HG03175 (cell line): ENCODE measurements at regions not wholly inside any gene's neighbourhood (a gene's known extent, or its start where the extent isn't known, plus 50 kb on each side); places are given as distances from the start of the nearest gene placed in this dataset.

Source experiments
- ATAC-seq: cut with Tn5 transposase; IDR thresholded peaks from one replicate; pipeline ENCODE4 v1.9.1; 2021; ENCODE audit warnings: mild to moderate bottlenecking, moderate library complexity; ENCODE audit not compliant: unreplicated experiment

DNA sequence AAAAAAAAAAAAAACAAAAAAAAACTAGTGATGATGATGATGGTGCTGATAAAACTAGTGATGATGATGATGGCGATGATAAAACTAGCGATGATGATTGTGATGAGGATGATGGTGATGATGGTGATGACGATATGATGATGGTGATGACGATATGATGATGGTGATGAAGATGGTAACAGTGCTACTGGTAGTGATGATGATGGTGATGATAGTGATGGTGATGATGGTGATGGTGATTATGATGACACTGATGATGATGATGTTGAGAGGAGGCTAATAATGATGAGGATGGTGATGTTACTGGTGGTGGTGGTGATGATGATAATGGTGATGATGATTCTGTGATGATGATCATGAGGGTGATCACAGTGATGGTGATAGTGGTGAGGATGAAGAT lies 345.5 kb upstream of the CDH4 start:
- no peak for ATAC-seq

DNA sequence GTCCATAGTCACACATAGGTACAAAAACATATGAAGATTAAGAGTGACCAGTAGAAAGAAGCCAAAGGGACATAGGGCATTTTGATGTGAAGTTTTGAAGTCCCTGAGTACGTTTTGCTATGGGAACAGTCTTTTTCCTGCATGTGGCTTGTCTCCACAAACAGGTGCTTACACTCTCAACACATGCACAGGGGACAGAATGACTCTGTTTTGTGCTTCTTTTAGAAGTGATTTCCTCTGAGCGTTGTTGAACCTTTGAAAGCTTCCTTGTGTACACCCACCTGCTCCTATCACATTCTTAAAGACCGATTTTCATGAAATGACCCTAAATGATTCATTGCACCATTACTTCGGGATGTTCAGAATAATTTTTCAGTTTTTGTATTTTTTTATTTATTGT lies 338.8 kb upstream of the CDH4 start:
- no peak for ATAC-seq

DNA sequence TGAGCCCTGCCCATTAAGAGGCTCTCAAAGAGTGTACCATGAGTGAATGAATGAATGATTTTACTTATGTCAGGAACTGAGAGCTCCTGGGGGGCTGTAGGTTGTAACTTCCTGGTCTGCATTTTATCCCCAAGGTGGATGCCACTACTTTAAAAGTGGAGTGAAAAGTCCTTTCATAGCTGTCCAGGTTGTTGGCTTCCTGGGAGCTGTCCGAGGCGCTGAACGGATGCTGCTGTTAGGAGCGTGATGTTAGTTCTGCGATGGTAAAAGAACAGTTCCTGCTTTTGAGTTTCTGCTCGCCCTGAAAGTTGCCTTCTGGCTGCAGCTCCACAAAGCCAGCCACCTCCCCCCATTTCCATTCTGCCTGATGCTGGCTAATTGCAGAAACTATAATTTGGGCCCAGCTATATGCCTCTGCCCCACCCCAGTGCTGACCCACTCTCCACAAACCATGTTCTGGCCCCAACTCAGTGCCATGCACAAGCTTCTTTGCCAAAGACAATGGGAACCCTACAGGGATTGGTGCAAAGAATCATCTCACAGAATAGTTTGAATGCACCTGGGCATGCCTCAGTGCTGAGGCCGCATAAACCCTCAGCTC lies 330.9 kb upstream of the CDH4 start:
- no peak for ATAC-seq

DNA sequence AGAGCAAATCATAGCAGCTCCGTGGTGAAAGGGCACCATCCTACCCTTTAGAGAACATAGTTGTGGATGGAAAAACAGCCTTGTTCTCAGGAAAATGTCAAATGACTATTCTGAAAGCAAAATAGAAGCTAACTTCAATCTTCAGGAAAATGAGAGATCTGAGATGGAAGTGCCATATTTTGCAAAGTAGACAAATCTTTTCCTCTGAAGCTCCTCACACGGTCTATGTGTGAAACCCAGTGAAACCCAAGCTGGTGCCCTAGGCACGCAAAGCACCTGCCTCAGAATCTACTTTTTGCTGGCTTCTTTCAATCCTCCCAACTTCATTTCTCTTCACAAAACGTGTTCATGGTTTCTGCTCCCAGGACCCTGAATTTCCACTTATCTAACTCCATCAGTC lies 325.2 kb upstream of the CDH4 start:
- no peak for ATAC-seq

DNA sequence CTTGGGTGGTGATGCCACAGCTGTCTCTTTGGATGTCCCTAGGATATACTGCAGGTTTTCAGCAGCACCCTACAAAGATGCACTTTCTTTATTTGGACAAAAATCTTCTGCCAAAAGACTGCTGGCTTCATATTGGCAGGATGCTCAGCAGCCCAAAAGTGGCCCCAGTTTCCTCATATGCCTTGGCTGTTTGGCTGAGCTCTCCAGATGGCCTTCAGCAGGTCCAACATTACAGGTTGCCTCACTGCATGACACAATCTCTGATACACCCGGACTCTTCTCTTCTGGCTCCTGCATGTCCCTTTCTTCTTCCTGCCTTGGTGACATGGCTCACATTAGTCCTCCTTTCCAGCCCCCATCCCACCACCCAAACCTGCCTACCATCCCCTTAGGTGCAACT lies 323.7 kb upstream of the CDH4 start:
- no peak for ATAC-seq

DNA sequence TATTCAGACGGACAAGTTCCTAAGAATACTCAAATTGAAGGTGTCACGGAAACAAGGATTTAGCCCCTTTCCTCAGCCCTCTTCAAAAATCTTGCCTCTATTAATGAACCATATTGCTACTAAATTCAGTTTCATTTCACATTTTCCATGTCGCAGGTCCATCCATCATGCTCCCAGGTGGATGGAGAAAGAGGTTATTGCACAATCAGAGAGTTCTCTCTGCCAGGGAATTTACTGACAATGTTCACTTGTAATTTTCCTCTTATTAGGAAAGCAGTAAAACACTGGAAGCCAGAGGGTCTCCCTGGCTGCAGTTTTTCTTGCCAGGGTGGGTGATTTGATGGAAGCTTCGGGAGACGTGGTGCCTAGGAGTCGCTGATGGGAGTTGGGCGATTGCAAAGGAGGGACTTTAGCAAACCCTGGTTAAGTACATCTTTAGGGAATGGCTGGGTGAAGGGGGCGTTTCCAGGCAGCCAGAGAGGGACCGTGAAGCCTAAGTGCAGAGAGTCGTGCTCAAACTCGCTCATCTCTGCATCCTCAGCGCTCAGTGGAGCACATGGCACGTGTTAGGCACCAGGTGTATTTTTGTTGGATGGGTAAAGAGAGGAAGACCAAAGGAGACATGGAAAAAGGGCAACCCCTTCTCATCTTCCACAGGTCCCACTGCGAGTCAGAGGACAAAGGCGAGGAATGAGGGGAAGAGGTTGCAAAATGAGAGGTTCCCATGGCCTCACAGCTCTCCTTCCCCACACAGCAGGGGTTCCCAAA lies 321.9 kb upstream of the CDH4 start:
- no peak for ATAC-seq

DNA sequence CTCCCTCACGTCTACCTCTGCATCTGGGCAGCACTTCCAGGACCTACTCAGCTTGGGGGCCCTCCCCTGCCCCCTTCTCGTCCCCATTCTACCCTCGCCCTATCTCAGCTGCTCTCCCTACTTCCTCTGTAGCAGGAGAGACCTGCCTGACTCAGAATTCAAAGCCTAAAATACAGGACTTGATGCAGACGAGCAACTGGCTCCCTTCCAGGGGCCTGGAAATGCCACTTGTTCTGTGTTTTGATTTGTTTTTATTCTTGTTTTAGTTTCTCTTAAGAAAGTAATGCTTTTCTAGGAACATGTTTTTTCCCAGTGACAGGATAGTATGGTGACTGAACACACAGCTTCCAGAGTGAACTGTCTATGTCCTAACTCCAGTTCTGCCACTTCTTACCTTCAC lies 320.4 kb upstream of the CDH4 start:
- ATAC-seq, result no peak

DNA sequence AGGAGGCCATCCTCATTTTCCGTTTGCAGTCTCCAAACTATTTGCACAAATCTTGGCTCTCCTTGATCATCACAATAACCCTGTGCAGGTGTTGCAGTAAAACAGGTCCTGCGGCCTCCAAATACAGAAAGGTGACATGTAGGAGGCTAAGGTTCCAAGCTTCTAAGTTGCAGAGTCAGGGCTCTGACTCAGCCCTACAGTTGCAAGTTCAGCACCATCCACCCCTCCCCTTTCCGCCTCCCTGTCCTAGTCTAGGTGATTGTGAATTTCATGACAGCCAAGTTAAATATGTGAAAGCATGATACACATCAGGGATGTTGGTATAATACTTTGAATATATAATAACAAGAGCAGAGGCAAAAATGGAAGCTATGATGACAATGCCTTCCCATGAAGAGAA lies 317.3 kb upstream of the CDH4 start:
- ATAC-seq, result no peak

DNA sequence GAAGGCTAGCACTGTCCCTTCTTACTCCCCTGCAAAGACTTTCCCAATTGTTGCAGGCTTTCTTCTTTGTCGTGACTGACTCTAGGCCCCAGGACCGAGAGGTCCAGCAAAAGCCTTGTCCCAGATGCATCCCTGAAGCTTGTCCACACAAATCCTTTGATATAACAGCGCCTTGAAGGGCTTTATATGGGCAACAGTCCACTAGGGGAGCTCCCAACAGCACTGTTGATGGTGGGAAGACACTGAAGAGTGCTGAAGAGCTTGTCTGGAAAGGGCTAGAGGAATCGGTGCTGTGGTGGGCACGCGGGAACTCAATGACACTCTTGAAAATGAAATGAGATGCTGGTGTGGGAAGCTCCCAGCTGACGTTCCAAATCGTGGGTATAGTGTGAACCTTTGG lies 316.1 kb upstream of the CDH4 start:
- no peak for ATAC-seq

DNA sequence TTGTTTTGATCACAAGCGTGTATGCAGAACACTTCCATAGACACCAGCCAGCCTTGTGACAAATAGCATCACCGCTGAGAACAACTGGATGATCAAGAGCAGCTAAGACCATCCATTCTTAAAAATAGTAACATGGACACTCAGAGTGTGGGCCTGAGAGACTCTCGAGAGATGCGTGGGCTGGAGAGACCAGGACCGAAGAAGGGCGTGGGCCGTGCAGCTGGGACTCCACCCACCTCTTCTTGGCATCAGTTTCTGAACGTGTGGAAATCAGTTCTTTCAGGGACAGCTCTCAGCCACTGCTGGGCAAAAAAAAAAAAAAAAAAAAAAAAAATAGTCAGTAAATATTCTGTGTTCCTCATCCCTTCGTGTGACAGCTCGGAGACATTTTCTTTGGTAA lies 314.5 kb upstream of the CDH4 start:
- ATAC-seq, result no peak

DNA sequence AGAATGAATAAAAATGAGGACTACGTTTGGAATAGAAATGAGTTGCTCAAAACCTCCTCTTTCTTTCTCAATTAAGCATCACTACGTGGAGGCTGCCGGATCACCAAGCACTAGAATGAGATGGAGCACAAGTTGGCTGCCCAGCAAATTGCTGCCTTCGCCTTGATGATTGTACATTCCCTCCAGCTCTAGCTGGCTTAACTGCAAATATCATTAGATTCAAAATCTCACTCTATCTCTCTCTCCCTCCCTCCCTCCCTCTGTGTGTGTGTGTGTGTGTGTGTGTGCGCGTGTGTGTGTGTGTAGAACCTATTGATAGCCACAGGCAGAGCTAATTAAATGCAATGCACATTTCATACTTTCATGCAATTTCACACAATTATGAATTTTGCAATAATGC lies 310.7 kb upstream of the CDH4 start:
- ATAC-seq, result no peak

DNA sequence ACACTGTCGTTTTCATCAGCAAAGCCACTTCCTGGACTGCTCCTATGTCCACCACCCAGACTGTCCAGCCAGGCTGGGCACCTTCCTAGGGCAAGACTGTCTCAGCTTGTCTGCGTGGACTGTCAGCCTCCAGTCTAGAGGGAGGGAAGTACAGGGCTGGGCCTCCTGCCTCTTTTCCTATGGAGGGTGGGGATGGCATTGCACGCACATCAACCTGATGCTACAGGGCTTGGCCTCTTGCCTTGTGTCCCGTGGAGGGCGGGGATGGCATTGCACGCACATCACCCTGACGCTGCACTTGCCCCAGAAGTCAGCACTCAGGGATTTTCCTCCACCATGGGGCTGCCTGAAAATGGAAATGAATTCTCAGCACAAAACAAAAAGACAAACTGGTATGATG lies 304.2 kb upstream of the CDH4 start:
- ATAC-seq, result no peak

DNA sequence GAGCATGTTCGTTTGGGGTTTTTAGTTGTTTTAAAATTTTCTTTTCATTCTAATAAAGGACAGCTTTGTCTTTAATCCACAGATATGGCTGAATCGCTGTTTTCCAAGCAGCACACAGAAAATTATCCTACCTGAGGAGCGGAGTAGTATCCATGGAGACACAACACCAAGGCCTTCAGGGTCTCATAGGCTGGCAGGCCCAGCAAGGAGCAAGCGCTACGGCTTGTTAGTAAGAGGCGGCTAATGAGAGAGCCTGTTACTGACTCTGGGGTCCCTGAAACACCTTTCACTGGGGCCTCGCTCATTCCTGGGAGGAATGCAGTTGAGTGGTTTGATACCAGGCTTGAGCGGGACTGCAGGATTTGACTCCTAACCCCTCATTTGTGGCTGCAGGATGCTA lies 303.8 kb upstream of the CDH4 start:
- ATAC-seq, result no peak

DNA sequence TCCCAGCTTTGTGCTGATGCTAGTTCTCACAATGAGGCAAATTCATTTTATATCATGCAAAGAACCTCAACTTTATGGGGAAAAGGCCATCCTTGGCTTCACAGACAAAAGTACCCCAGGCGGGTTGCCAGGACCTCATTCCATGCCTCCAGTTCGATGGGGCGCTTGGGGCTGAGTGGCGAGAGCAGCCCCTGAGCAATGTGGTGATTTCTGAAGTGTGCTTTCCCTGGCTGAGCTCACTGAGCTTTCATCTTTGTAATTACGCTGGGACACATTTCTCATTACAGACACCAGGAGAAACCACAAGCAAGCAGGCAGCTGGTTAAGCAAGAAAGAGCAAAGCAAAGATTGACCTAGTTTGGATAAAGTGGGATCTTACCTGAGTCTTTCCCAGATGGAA lies 301.5 kb upstream of the CDH4 start:
- no peak for ATAC-seq

DNA sequence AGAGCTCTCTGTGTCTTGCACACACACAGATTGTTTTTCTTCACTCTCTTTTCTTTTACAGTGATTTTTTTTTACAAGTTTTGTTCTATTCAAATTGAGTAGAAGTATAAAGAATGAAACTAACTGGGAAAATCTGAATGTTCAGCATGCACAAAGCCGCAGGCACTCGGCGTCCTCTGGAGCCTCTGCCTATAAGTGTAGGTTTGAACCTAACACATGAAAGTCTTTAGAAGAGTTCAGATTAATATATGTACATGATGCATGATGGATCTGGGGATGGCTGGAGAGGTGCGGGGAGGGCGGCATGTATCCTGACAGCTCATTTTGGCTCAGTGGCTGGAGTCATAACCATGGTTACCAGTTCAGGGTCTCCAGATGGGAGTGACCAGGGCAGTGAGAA lies 301.1 kb upstream of the CDH4 start:
- no peak for ATAC-seq

DNA sequence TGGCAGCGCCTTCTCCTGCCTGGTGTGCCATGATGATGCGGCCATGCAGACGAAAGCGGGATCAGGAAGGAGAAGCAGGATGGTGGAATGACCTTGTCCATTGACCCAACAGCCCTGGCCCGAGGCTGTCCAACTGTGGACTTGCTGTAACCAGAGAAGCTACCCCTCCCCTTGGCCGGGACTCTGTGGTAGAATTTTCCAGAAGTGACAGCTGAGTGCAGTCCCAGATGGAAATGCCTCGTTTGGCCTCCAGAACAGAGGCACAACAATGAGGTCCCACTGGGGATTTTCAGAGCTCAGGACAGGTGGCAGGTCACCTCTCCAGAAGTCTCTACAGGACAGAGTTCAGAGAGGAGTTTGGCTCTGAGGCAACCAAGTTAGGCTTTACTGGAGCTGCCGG lies 299.2 kb upstream of the CDH4 start:
- ATAC-seq, result no peak

DNA sequence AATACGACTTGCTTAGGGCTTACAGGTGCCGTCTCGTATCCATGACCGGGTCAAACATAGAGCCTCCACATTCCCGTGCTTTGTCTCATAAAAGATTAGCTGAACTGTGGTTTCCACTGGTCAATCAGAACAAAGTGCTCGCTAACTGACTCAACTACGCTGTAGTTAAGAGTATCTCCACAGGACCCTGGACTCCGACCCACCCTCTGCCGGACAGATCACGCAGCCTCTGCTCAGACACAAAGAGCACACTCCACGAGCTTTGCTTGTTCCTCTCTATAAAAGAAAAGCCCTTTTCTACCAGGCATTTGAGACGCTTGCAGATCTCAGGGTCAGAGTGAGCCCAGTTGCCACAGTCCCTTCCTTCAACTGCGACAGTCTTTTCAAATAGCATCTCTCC lies 298.7 kb upstream of the CDH4 start:
- ATAC-seq, result no peak

DNA sequence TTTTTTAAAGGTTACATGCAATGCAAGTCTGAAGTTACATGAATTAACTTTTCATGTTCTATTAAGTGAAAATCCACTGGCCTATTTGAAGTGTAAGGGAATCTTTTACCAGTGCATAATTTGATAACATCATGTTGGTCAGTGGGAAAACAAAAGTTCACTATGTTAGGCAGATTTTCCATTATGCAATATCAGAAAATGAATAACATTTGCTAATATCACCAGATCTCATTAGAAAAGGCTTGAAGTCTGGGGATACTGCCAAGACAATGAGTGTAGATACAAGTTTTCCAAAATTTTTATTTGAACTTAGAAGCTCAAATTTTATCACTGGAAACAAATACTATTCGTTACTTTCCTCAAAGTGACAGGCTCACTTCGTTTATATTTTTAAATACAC lies 296.4 kb upstream of the CDH4 start:
- no peak for ATAC-seq

DNA sequence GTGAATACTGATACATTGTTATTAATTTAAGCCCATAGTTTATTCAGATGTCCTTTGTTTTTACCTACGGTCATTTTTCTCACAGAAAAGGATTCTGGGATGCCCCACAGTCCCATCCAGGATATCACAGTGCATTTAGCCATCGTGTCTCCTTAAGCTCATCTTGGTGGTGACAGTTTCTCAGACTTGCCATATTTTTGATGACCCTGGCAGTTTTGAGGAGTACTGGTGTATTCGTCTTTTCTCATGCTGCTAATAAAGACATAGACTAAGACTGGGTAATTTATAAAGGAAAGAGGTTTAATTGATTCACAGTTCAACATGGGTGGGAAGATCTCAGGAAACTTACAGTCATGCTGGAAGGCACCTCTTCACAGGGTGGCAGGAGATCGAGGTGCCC lies 295.9 kb upstream of the CDH4 start:
- no peak for ATAC-seq

DNA sequence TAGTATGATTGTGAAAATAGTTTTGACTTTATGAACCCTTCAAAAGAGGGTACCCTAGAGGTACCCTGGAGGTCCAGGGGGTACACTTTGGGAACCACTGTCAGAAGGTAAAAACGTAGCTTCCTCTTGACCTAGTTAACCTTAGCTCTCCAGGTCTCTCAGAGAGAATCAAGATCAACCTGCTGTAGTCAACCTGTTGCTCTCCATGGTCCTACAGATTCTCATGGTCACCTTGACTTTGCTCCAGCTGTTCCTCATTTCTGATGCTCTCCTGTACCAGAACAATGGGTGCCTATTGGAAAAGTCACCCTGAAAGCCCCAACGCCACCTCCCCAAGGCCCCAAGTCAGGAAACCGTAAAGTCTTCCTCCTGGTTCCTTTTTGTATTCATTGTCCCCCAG lies 294.4 kb upstream of the CDH4 start:
- ATAC-seq, result no peak

DNA sequence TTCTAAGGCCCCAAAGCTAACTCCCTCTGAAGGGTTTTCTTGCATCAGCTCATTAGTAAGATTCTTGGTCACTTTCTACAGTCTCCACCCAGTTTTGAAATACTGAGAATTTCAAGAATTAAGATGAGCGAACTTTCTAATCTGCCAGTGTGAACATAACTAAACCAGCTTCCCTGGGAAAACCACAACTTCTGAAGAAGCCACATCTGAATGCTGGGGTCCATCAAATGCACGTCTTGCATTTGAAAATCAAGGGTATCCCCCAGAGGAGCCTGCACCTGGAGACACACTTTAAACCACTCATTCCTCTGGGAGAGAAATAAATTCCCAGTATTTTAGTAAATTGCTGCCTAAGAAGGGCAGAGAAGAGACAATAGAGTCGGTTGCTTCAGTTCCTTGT lies 292.1 kb upstream of the CDH4 start:
- ATAC-seq, result no peak

DNA sequence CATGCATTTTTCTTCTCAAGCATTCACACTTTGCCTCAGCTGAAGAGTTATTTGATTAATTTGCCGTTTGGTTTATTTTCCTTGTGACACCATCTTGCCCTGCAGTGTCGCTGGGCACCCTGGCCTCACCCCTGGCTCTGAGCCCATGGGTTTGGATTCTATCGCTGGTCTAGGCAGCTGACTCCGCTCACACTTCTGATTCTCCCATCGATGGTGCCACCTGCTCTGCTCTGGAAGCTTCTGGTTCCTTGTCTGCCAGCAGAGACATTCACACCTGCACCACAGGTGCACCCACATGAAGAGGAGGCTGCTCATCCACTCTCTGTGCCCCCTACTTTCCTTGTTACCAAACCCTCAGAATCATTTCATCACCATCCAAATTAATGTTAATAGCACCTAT lies 291.6 kb upstream of the CDH4 start:
- ATAC-seq, result no peak

DNA sequence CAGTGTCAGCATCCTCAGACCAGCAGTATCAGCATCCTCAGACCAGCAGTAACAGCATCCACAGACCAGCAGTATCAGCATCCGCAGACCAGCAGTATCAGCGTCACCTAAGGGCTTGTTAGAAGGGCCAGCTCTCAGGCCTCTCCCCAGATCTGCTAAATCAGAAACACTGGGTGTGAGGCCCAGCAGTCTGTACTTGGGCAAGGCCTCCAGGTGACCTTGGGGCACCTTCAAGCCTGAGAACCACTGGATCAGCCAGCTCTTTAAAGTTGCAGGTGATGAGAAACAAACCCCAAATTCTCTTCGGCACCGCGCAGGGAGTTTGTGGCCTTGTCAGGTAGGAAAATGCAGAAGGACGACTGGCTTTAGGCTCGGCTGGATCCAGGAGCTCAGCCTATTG lies 290.5 kb upstream of the CDH4 start:
- no peak for ATAC-seq
